Fibroblast of mammary gland (primary cell): ENCODE measurements at regions not wholly inside any gene's neighbourhood (a gene's known extent, or its start where the extent isn't known, plus 50 kb on each side); places are given as distances from the start of the nearest gene placed in this dataset.

Source experiments
- DNase-seq: peaks from one replicate; pipeline ENCODE4 v3.0.0-alpha.2; 2010; ENCODE audit warnings: low read depth
- H3K4me3 ChIP-seq: 2 replicates; pipeline ENCODE4 v1.5.1; 2011; ENCODE audit warnings: low read depth, mild to moderate bottlenecking, low read length, moderate library complexity; ENCODE audit not compliant: control insufficient read depth
- TF ChIP-seq, protein P1 (sequence below): conservative IDR thresholded peaks from 2 replicates; pipeline ENCODE4 v1.5.1; 2011; ENCODE audit warnings: low read depth, low read length, inconsistent platforms; ENCODE audit not compliant: control insufficient read depth, insufficient read depth

DNA sequence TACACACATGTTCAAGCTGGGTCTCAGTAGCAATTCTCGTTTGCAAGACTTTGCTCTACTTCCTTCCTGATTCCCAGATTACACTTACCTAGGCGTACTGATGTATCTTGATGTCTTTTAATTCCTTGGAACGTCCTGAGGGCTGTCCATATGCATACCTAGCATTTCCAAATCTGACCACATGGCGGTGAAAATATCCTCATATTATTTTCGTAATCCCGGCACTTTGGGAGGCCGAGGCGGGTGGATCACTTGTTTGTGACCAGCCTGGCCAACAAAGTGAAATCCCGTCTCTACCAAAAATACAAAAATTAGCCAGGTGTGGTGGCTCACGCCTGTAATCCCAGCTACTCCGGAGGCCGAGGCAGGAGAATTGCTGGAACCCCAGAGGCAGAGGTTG is 1786.3 kb upstream of the TENM3 start:
- H3K4me3 ChIP-seq = no peak overlapping the region
- no peak for DNase-seq
- TF ChIP-seq, protein P1, sequence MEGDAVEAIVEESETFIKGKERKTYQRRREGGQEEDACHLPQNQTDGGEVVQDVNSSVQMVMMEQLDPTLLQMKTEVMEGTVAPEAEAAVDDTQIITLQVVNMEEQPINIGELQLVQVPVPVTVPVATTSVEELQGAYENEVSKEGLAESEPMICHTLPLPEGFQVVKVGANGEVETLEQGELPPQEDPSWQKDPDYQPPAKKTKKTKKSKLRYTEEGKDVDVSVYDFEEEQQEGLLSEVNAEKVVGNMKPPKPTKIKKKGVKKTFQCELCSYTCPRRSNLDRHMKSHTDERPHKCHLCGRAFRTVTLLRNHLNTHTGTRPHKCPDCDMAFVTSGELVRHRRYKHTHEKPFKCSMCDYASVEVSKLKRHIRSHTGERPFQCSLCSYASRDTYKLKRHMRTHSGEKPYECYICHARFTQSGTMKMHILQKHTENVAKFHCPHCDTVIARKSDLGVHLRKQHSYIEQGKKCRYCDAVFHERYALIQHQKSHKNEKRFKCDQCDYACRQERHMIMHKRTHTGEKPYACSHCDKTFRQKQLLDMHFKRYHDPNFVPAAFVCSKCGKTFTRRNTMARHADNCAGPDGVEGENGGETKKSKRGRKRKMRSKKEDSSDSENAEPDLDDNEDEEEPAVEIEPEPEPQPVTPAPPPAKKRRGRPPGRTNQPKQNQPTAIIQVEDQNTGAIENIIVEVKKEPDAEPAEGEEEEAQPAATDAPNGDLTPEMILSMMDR = no peak

DNA sequence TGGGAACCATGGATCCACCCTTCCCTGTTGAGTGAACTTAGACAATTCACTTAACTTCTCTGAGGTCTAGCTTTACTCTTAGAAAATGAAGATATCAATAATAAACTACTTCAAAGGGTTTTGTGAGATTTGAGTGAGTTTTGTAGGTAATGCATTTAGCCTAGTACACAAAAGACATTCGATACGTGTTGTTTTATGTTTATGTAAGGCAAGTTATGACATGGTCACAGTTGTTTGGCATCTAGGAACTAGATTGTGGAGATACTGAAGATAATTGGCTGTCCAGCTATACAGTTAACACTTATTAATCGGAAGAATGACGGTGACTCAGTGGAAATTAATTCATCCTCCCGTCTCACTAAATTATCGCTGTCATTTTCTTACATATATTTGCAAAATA is 1781.1 kb upstream of the TENM3 start:
- TF ChIP-seq, protein P1 = no peak
- DNase-seq = no peak

DNA sequence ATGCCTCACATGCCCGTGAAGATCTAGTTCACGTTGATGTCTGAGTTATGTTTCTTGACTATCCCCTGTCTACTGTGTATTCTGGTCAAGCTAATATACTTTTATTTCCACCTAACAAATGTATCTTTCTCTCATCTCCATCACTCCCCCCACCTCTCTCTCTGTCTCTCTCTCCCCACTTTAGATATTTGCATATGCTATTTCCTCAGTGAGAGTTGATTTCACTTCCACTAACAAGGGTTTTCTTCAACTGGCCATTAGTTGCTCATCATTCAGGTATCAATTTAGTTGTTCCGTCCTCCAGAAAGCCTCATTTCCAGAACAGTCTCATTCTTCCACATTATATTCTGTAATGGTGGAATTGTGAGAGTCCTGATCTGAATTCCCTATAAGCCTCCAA is 1777.8 kb upstream of the TENM3 start:
- TF ChIP-seq, protein P1 = no peak
- no peak for DNase-seq
- no peak overlapping the region for H3K4me3 ChIP-seq

More for the DNA sequence above, 1781.1 kb upstream of the TENM3 start:
- no peak overlapping the region for H3K4me3 ChIP-seq

DNA sequence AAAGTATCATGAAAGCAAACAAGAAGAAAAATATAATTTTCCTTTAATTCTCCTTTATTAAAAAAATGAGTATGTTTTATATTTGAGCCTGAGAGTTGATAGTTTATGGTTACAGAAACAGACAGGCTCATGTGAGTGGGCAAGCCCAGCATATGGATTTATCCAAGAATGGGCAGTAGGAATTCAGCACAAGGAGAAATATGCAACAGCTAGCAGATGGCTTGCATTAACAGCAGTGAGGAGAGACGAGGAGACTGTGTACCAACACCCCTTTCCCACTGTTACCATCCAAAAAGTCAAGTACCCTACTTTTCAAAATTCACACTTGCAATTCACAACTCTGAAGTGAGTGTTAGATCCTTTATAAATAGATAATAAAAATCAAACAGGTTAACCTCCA is 1760.2 kb upstream of the TENM3 start:
- H3K4me3 ChIP-seq = no peak overlapping the region
- no peak for DNase-seq
- TF ChIP-seq, protein P1 = no peak

DNA sequence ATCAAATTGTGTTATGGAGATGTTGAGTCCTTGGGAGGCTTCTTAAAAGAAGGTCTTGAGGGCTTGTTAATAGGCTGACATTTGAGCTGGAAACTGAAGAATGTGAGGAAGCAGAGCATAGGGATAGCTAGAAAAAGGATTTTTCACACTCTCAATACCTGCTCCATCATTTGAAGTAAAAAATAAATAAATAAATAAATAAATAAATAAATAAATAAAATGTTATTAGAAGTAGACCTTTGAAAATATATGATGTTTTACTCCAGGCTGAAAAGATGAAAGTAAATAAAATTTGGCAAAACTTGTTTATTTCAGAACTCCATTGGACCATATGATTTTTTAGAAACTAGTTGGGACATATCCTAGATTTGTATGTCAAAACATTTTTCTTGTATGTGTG is 1757.8 kb upstream of the TENM3 start:
- H3K4me3 ChIP-seq = no peak overlapping the region
- TF ChIP-seq, protein P1 = no peak
- no peak for DNase-seq

DNA sequence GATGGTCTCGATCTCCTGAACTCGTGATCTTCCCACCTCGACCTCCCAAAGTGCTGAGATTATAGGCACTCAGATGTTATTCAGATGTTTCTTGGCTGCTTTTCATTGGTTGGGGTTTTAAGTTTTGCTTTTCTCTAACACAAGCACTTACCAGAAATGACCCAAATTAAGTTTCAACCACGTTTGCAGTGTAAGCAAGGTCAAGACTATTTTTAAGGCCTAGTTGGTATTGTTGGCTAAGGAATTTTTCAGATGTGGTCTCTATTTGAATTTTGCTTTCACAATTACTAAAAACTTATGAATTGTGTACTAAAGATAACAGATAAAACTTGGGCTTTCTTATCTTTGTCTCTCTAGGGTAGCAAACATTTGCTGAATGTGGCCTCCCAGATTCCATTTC is 1756.9 kb upstream of the TENM3 start:
- DNase-seq = no peak
- H3K4me3 ChIP-seq = no peak overlapping the region
- TF ChIP-seq, protein P1 = no peak

DNA sequence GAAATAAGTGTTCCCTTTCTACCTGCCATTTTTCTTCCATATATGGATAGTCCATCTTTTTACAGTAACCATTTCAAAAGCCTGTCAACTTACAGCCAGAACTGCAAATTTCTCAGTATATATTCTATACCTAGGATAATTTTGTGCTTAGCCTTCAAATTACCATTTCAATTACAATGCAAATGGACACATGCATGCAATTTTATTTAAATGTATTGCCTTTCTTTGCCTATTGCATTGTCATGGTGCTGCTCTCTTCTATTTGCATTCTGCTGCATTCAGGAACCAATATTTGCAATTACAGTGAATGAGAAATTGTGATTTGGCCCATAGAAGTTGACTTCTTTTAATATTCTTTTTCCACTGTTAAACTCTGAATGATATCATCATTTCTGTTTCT is 1753.4 kb upstream of the TENM3 start:
- no peak for DNase-seq
- TF ChIP-seq, protein P1 = no peak
- H3K4me3 ChIP-seq = no peak overlapping the region
